Adrenal gland (tissue), 9 donors: ENCODE measurements at regions not wholly inside any gene's neighbourhood (a gene's known extent, or its start where the extent isn't known, plus 50 kb on each side); places are given as distances from the start of the nearest gene placed in this dataset.
A peak's percentile ranks its signal among the peaks of the same experiment; 100 is the strongest.

ENCODE experiments used
- DNase-seq, 7 donors: peaks; one replicate each; pipeline ENCODE4 v3.0.0-alpha.2; 2019 to 2020
- H3K27ac ChIP-seq, 5 donors: fragments of 200-600 bp; sonication (generic) in 4 of 5; 1 replicate in 3 of 5; 2 replicates in 2 of 5; pipeline versions ENCODE4 v1.5.1 to v1.8.0; 2016 to 2020; ENCODE audit warnings: mild to moderate bottlenecking in 1 of 5
- H3K27me3 ChIP-seq: fragments of 200-600 bp; 2 replicates; pipeline ENCODE4 v1.8.0; 2021
- H3K36me3 ChIP-seq, 2 donors: fragments of 200-600 bp; replicated peaks in 1 of 2; 1 replicate in 1 of 2; 2 replicates in 1 of 2; pipeline versions ENCODE4 v1.5.1 to v1.8.0; 2018 to 2022
- H3K4me1 ChIP-seq, 2 donors: fragments of 200-600 bp; replicated peaks in 1 of 2; 1 replicate in 1 of 2; 2 replicates in 1 of 2; pipeline versions ENCODE4 v1.5.1 to v1.8.0; 2018 to 2021
- H3K4me3 ChIP-seq, 4 donors: fragments of 200-600 bp; sonication (generic) in 3 of 4; one replicate each; pipeline ENCODE4 v1.5.1; 2016 to 2018
- H3K9me3 ChIP-seq, 3 donors: fragments of 200-600 bp; sonication (generic) in 1 of 3; replicated peaks in 1 of 3; 1 replicate in 2 of 3; 2 replicates in 1 of 3; pipeline versions ENCODE4 v1.5.1 to v1.8.0; 2016 to 2021
- POLR2A ChIP-seq, 2 donors: fragments of 450-650 bp; IDR thresholded peaks; one replicate each; pipeline ENCODE4 v1.6.1; 2017; ENCODE audit warnings: antibody characterized with exemption in 2 of 2, mild to moderate bottlenecking in 2 of 2, moderate library complexity in 1 of 2
- WGBS, 4 donors: extraction: QIAGEN DNeasy Blood & Tissue Kit in 2 of 4; methylation state at CpG; one replicate each; pipeline versions ENCODE4 v1.1.5 to v1.1.7; 2013 to 2017; 5-methylcytosine and 5-hydroxymethylcytosine counted together
- intact Hi-C, 2 donors: fragments of 100-400 bp; cut with DNase I; formaldehyde crosslinking; loops; one replicate each; pipeline versions ENCODE4 v1.14.1 to v1.15.0; 2022 to 2023
- TF ChIP-seq, protein P1 (sequence below), 6 experiments: fragments of 450-650 bp in 4 of 6; fragments of 200-600 bp in 2 of 6; sonication (generic) in 1 of 6; IDR thresholded peaks; 1 replicate in 5 of 6; 2 replicates in 1 of 6; pipeline versions ENCODE4 v1.5.1 to v1.8.0; 2016 to 2021; ENCODE audit warnings: antibody characterized with exemption in 6 of 6, mild to moderate bottlenecking in 2 of 6, moderate library complexity in 1 of 6
- donor health status: healthy with polysubstance abuse.
- donor health status: Bipolar disorder and iron deficiency.
- donor health status: DM: yes; HTN: yes; CAD: no.
- donor health status: DM: no; HTN: no; CAD: no.
- donor health status: DM: no; HTN: no; CAD: no.

DNA sequence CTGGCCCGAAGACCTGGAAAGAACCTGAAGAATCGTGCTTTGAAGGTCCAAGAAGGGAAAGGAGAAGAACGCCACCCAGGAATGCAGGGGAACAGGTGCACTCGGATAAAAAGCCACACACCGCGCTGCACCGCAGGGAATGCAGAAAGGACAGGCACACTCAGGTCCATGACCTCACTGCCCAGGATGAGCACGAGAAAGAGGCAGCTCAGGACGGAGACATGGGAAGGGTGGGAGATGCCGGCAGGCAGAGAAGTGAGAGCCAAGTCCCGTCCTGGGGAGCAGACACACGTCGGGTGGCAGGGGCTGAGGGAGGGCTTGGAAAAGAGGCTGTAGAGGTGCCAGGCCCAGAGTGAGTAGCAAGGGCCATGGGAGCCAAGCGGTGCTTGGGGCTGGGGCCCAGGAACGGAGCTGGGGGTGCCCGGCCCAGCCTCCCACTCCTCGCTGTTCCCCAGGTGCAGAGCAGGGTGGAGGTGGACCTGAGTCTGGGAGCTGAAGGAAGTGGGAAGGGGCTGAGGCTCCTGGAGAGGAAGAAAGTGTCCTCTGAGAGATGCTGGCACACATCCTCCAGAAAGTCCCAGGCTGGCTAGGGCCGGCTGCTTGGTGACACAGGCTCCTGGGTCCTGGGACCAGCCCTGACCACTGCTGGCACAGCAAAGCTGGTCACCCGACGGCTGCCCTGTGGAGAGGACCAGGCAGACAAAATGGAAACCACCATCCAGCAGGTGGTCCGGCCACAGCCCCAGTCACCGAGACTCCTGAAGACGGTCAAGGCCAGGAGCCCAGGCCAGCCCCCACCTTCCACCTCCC is 91.3 kb downstream of the PSMB1 start:
- Histone ChIP-seq H3K27ac (no peak overlapping the region), H3K4me3 (no peak overlapping the region), H3K9me3 (no peaks in the 10 kb centered on the region), H3K27me3 (no peaks in the 10 kb centered on the region), H3K36me3 (no peaks in the 10 kb centered on the region), H3K4me1 (no peaks in the 10 kb centered on the region)
- 85 to 87% (median 85%) methylated on average over 17 to 23 of the region's 23 CpGs for WGBS, 4 donors
- DNase-seq = no peak
- no peak for TF ChIP-seq POLR2A (IDR thresholded peaks at IDR 0.05)
- TF ChIP-seq, protein P1, sequence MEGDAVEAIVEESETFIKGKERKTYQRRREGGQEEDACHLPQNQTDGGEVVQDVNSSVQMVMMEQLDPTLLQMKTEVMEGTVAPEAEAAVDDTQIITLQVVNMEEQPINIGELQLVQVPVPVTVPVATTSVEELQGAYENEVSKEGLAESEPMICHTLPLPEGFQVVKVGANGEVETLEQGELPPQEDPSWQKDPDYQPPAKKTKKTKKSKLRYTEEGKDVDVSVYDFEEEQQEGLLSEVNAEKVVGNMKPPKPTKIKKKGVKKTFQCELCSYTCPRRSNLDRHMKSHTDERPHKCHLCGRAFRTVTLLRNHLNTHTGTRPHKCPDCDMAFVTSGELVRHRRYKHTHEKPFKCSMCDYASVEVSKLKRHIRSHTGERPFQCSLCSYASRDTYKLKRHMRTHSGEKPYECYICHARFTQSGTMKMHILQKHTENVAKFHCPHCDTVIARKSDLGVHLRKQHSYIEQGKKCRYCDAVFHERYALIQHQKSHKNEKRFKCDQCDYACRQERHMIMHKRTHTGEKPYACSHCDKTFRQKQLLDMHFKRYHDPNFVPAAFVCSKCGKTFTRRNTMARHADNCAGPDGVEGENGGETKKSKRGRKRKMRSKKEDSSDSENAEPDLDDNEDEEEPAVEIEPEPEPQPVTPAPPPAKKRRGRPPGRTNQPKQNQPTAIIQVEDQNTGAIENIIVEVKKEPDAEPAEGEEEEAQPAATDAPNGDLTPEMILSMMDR (IDR thresholded peaks at IDR 0.05) = no peak
- intact Hi-C loops = no loop called here

DNA sequence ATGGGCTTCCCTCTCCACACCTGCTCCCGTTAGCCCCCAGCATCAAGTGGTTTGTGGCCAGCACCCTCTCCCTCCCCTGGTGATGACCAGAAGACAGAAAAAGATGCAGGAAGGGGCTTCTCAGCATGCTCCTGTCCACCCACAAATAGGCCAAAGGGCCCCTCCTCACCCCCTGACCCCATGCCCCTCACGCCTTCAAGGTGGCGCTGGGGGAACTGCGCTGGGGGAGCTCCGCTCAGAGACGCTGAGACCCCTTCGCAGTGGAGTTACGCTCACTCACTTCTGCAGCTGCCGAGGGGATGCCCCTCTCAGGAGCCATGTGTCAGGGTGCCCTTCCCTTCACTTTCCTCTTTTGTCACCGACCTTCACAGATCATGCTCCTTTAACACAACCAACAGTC is 92.0 kb downstream of the PSMB1 start:
- no peaks in the 10 kb centered on the region for H3K27me3 ChIP-seq
- WGBS, 4 donors = 84 to 89% (median 86%) methylated on average over 4 to 10 of the region's 10 CpGs

DNA sequence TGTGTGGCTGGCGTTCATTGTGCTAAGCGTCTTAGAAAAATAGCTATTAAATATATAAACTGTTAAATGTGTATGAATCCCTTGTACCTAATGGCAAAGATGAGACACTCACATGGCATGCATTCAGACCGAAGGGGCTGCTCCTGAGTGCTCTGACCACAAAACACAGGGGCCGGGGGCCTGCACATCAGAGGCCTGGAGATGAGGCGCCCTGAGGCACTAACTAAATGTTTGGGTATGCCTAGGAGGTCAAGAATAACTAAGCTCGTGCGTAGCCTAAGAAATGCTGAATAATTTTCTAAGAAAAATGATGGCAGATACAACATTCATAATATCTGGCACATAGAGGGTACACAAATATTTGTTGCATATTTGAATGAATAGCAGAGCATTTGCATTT is 92.5 kb downstream of the PSMB1 start:
- H3K4me1 ChIP-seq = no peaks in the 10 kb centered on the region
- no peak overlapping the region for H3K4me3 ChIP-seq
- DNase-seq = no peak
- intact Hi-C loops = no loop called here
- no peaks in the 10 kb centered on the region for H3K27me3 ChIP-seq
- H3K27ac ChIP-seq = no peak overlapping the region
- TF ChIP-seq, protein P1 (IDR thresholded peaks at IDR 0.05) = no peak
- WGBS, 4 donors = 88 to 96% (median 89%) methylated on average over 7 of the region's 7 CpGs
- no peaks in the 10 kb centered on the region for H3K9me3 ChIP-seq
- no peaks in the 10 kb centered on the region for H3K36me3 ChIP-seq

More for the DNA sequence above, 92.0 kb downstream of the PSMB1 start:
- TF ChIP-seq POLR2A (IDR thresholded peaks at IDR 0.05) = no peak
- TF ChIP-seq, protein P1 (IDR thresholded peaks at IDR 0.05) = no peak
- no peak for DNase-seq
- no peak overlapping the region for H3K4me3 ChIP-seq
- H3K9me3 ChIP-seq = no peaks in the 10 kb centered on the region
- H3K36me3 ChIP-seq = no peaks in the 10 kb centered on the region
- intact Hi-C loops = no loop called here
- no peak overlapping the region for H3K27ac ChIP-seq
- H3K4me1 ChIP-seq = no peaks in the 10 kb centered on the region

DNA sequence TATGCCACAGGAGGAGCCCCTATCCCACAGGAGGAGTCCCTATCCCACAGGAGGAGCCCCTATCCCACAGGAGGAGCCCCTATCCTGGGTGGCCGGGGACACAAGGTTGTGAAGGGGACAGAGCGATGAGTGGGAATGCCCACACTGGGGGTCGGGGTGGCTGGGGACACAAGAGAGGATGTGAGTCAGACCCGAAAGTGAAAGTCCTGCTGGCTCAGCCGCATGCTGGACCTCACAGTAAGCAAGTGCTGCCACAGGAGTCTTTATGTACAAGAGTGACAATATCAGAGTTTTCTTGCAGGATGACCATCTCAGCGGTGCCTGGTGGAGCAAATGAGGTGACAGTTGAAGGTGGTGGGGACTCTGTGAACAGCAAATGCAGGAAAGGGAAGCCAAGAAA is 93.7 kb downstream of the PSMB1 start:
- no peaks in the 10 kb centered on the region for H3K4me1 ChIP-seq
- intact Hi-C loops = no loop called here
- no peaks in the 10 kb centered on the region for H3K9me3 ChIP-seq
- no peak overlapping the region for H3K27ac ChIP-seq
- no peaks in the 10 kb centered on the region for H3K27me3 ChIP-seq
- TF ChIP-seq POLR2A (IDR thresholded peaks at IDR 0.05) = no peak
- TF ChIP-seq, protein P1 (IDR thresholded peaks at IDR 0.05) = no peak
- 21 to 40% (median 37%) methylated on average over 4 to 6 of the region's 6 CpGs for WGBS, 4 donors
- no peaks in the 10 kb centered on the region for H3K36me3 ChIP-seq
- peak in 4 of 7 donors; percentile 29 to 78 (median 58) for DNase-seq
- peak overlapping the region in 2 of 4 donors; percentile 14 to 31 for H3K4me3 ChIP-seq
